Rectal smooth muscle tissue (tissue), 1 donor: ENCODE measurements at regions not wholly inside any gene's neighbourhood (a gene's known extent, or its start where the extent isn't known, plus 50 kb on each side); places are given as distances from the start of the nearest gene placed in this dataset.
"Not testable (repeated sequence)": the region's sequence is repeated elsewhere in the genome, so short reads cannot be mapped to it uniquely, and the experiment has no call there.

Experiments
- H3K27ac ChIP-seq: one replicate; pipeline ENCODE4 v1.7.0; 2013; ENCODE audit warnings: low read depth, low read length, inconsistent platforms
- H3K27me3 ChIP-seq: one replicate; pipeline ENCODE4 v1.7.0; 2013; ENCODE audit warnings: low read length; ENCODE audit not compliant: control insufficient read depth, insufficient read depth
- H3K36me3 ChIP-seq: one replicate; pipeline ENCODE4 v1.7.0; 2013; ENCODE audit warnings: low read length; ENCODE audit not compliant: control insufficient read depth, insufficient read depth
- H3K4me1 ChIP-seq: one replicate; pipeline ENCODE4 v1.7.0; 2013; ENCODE audit warnings: low read length; ENCODE audit not compliant: control insufficient read depth, insufficient read depth
- H3K4me3 ChIP-seq: one replicate; pipeline ENCODE4 v1.7.0; 2013; ENCODE audit warnings: low read length
- H3K9ac ChIP-seq: one replicate; pipeline ENCODE4 v1.7.0; 2013; ENCODE audit warnings: low read length

GRCh38 chr10:60541451-60541850, 151.8 kb upstream of the ANK3 start:
- Histone ChIP-seq H3K4me3 (no peak overlapping the region), H3K27ac (no peak overlapping the region), H3K27me3 (no peaks in the 10 kb centered on the region), H3K36me3 (no peaks in the 10 kb centered on the region), H3K9ac (no peak overlapping the region), H3K4me1 (no peaks in the 10 kb centered on the region)

GRCh38 chr10:60537697-60538096, 148.0 kb upstream of the ANK3 start:
- Histone ChIP-seq H3K36me3 (no peaks in the 10 kb centered on the region), H3K4me1 (no peaks in the 10 kb centered on the region), H3K27ac (no peak overlapping the region), H3K27me3 (no peaks in the 10 kb centered on the region), H3K4me3 (no peak overlapping the region), H3K9ac (no peak overlapping the region)

GRCh38 chr10:60536529-60537114, 146.9 kb upstream of the ANK3 start:
- H3K27ac ChIP-seq = no peak overlapping the region
- no peaks in the 10 kb centered on the region for H3K4me1 ChIP-seq
- H3K36me3 ChIP-seq = no peaks in the 10 kb centered on the region
- no peaks in the 10 kb centered on the region for H3K27me3 ChIP-seq
- H3K4me3 ChIP-seq = no peak overlapping the region
- no peak overlapping the region for H3K9ac ChIP-seq

- no peaks in the 10 kb centered on the region for H3K4me1 ChIP-seq
- H3K4me3 ChIP-seq = no peak overlapping the region
- no peaks in the 10 kb centered on the region for H3K27me3 ChIP-seq
- no peak overlapping the region for H3K27ac ChIP-seq
- no peaks in the 10 kb centered on the region for H3K36me3 ChIP-seq
- no peak overlapping the region for H3K9ac ChIP-seq
Measured at GRCh38 chr10:60535427-60535826, 145.8 kb upstream of the ANK3 start.

- peak overlapping the region; percentile 27 for H3K4me3 ChIP-seq
- H3K9ac ChIP-seq = no peak overlapping the region
- no peaks in the 10 kb centered on the region for H3K36me3 ChIP-seq
- H3K4me1 ChIP-seq = no peaks in the 10 kb centered on the region
- H3K27ac ChIP-seq = no peak overlapping the region
- H3K27me3 ChIP-seq = no peaks in the 10 kb centered on the region
Measured at GRCh38 chr10:60534761-60535389, 145.2 kb upstream of the ANK3 start.

GRCh38 chr10:60532696-60533468, 143.2 kb upstream of the ANK3 start:
- Histone ChIP-seq H3K4me3 (no peak overlapping the region), H3K27ac (no peak overlapping the region), H3K4me1 (no peaks in the 10 kb centered on the region), H3K9ac (no peak overlapping the region), H3K36me3 (no peaks in the 10 kb centered on the region), H3K27me3 (no peaks in the 10 kb centered on the region)

- Histone ChIP-seq H3K27ac (no peak overlapping the region), H3K9ac (no peak overlapping the region)
Measured at GRCh38 chr10:60531006-60531405, 141.3 kb upstream of the ANK3 start.

GRCh38 chr10:60527676-60528075, 138.0 kb upstream of the ANK3 start:
- Histone ChIP-seq H3K27ac (no peak overlapping the region), H3K9ac (no peak overlapping the region), H3K4me3 (no peak overlapping the region), H3K36me3 (no peaks in the 10 kb centered on the region), H3K4me1 (no peaks in the 10 kb centered on the region), H3K27me3 (no peaks in the 10 kb centered on the region)

More at GRCh38 chr10:60531006-60531405, 141.3 kb upstream of the ANK3 start:
- Histone ChIP-seq H3K4me3 (no peak overlapping the region), H3K27me3 (no peaks in the 10 kb centered on the region), H3K4me1 (no peaks in the 10 kb centered on the region), H3K36me3 (no peaks in the 10 kb centered on the region)

GRCh38 chr10:60525716-60526585, 136.3 kb upstream of the ANK3 start:
- Histone ChIP-seq H3K27ac (no peak overlapping the region), H3K4me1 (no peaks in the 10 kb centered on the region), H3K36me3 (no peaks in the 10 kb centered on the region), H3K27me3 (no peaks in the 10 kb centered on the region), H3K9ac (no peak overlapping the region), H3K4me3 (no peak overlapping the region)

- no peaks in the 10 kb centered on the region for H3K36me3 ChIP-seq
Measured at GRCh38 chr10:60524541-60524940, 134.9 kb upstream of the ANK3 start.

GRCh38 chr10:60523371-60523770, 133.7 kb upstream of the ANK3 start:
- H3K27ac ChIP-seq, H3K27me3 ChIP-seq, H3K4me1 ChIP-seq, H3K4me3 ChIP-seq, H3K36me3 ChIP-seq, H3K9ac ChIP-seq: not testable (repeated sequence)

More at GRCh38 chr10:60524541-60524940, 134.9 kb upstream of the ANK3 start:
- H3K27ac ChIP-seq = no peak overlapping the region
- no peak overlapping the region for H3K4me3 ChIP-seq
- H3K27me3 ChIP-seq = no peaks in the 10 kb centered on the region
- no peaks in the 10 kb centered on the region for H3K4me1 ChIP-seq
- no peak overlapping the region for H3K9ac ChIP-seq

- no peak overlapping the region for H3K27ac ChIP-seq
- no peak overlapping the region for H3K9ac ChIP-seq
- no peaks in the 10 kb centered on the region for H3K36me3 ChIP-seq
- no peaks in the 10 kb centered on the region for H3K4me1 ChIP-seq
- H3K4me3 ChIP-seq = no peak overlapping the region
- no peaks in the 10 kb centered on the region for H3K27me3 ChIP-seq
Measured at GRCh38 chr10:60522617-60523016, 132.9 kb upstream of the ANK3 start.
